ENCODE measurements at regions not wholly inside any gene's neighbourhood (a gene's known extent, or its start where the extent isn't known, plus 50 kb on each side); places are given as distances from the start of the nearest gene placed in this dataset.

- TF ChIP-seq POLR2AphosphoS5 (IDR thresholded peaks at IDR 0.05): no peak
- TF ChIP-seq POLR2A (IDR thresholded peaks at IDR 0.05): no peak
- no peak for TF ChIP-seq CTCF (IDR thresholded peaks at IDR 0.05)
- TF ChIP-seq EP300 (IDR thresholded peaks at IDR 0.05): no peak
Measured at GRCh38 chr3:118226206-118226605, 808.4 kb downstream of the IGSF11 start.
